Ectodermal cell (in vitro differentiated cells): ENCODE measurements at regions not wholly inside any gene's neighbourhood (a gene's known extent, or its start where the extent isn't known, plus 50 kb on each side); places are given as distances from the start of the nearest gene placed in this dataset.

Source experiments
- H3K27ac ChIP-seq: 2 replicates; pipeline ENCODE4 v1.7.0; 2013; ENCODE audit warnings: mild to moderate bottlenecking, low read depth, low read length; ENCODE audit not compliant: insufficient read depth, poor library complexity, severe bottlenecking
- H3K27me3 ChIP-seq: 2 replicates; pipeline ENCODE4 v1.7.0; 2013; ENCODE audit warnings: mild to moderate bottlenecking, low read length; ENCODE audit not compliant: insufficient read depth, control insufficient read depth, poor library complexity, severe bottlenecking
- H3K36me3 ChIP-seq: one replicate; pipeline ENCODE4 v1.7.0; 2013; ENCODE audit warnings: low read length; ENCODE audit not compliant: control insufficient read depth, insufficient read depth
- H3K4me1 ChIP-seq: one replicate; pipeline ENCODE4 v1.7.0; 2013; ENCODE audit warnings: low read length; ENCODE audit not compliant: control insufficient read depth, insufficient read depth
- H3K4me3 ChIP-seq: 2 replicates; pipeline ENCODE4 v1.7.0; 2013; ENCODE audit warnings: low read depth, low read length, control low read depth; ENCODE audit not compliant: insufficient read depth
- H3K9me3 ChIP-seq: 2 replicates; pipeline ENCODE4 v1.7.0; 2013; ENCODE audit warnings: mild to moderate bottlenecking, low read length, moderate library complexity; ENCODE audit not compliant: control insufficient read depth
- WGBS, 2 experiments: methylation state at CpG; one replicate each; pipeline ENCODE4 v1.1.7; 2013; ENCODE audit warnings: missing lambda C conversion rate in 2 of 2; 5-methylcytosine and 5-hydroxymethylcytosine counted together

DNA sequence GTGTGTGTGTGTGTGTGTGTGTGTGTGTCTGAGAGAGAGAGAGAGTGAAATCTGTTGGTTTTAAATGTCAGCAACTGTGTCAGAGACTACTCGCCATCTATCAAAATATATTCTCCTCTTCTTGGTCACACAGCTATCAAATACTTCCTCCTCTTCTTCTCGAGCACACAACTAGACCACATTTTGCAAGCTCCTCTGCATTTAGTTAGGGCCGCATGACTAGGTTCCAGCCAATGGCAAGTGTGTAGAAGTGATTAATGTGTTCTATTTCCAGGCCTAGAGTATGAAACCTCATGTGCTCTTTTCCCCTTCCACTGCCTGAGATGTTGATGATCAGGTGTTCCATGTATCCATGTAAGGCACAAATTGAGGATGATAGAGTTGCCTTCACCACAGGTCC is 278.5 kb upstream of the MARCKS start:
- 96 to 97% methylated on average over 3 of the region's 3 CpGs for WGBS, 2 experiments
- Histone ChIP-seq H3K36me3 (no peaks in the 10 kb centered on the region), H3K4me1 (no peaks in the 10 kb centered on the region), H3K27ac (no peak overlapping the region), H3K4me3 (no peak overlapping the region), H3K27me3 (no peaks in the 10 kb centered on the region), H3K9me3 (no peaks in the 10 kb centered on the region)

GRCh38 chr6:113584767-113585166 is 272.4 kb upstream of the MARCKS start:
- 59 to 72% methylated on average over 4 of the region's 4 CpGs for WGBS, 2 experiments
- Histone ChIP-seq H3K4me1 (peaks cover 14% of the 10 kb centered on the region), H3K27me3 (no peaks in the 10 kb centered on the region), H3K27ac (no peak overlapping the region), H3K4me3 (no peak overlapping the region), H3K36me3 (no peaks in the 10 kb centered on the region), H3K9me3 (no peaks in the 10 kb centered on the region)

- WGBS, 2 experiments = 95 to 100% methylated on average over 2 of the region's 2 CpGs
- H3K27ac ChIP-seq = no peak overlapping the region
- no peaks in the 10 kb centered on the region for H3K27me3 ChIP-seq
- H3K9me3 ChIP-seq = no peaks in the 10 kb centered on the region
- H3K4me3 ChIP-seq = no peak overlapping the region
- H3K4me1 ChIP-seq = peaks cover 14% of the 10 kb centered on the region
- no peaks in the 10 kb centered on the region for H3K36me3 ChIP-seq
These were observed 271.9 kb upstream of the MARCKS start for GRCh38 chr6:113585246-113585645.

- H3K4me1 ChIP-seq = peaks cover 14% of the 10 kb centered on the region
These were observed 270.6 kb upstream of the MARCKS start for GRCh38 chr6:113586413-113587077.

GRCh38 chr6:113587078-113587699 is 270.0 kb upstream of the MARCKS start:
- peaks cover 20% of the 10 kb centered on the region for H3K4me1 ChIP-seq
- WGBS, 2 experiments = 15 to 25% methylated on average over 5 of the region's 6 CpGs
- H3K9me3 ChIP-seq = no peaks in the 10 kb centered on the region
- H3K27ac ChIP-seq = peak overlapping the region; percentile 86
- H3K27me3 ChIP-seq = no peaks in the 10 kb centered on the region
- H3K4me3 ChIP-seq = peak overlapping the region; percentile 11
- no peaks in the 10 kb centered on the region for H3K36me3 ChIP-seq

More at GRCh38 chr6:113586413-113587077, 270.6 kb upstream of the MARCKS start:
- Histone ChIP-seq H3K9me3 (no peaks in the 10 kb centered on the region), H3K27me3 (no peaks in the 10 kb centered on the region), H3K27ac (peak overlapping the region; percentile 86), H3K36me3 (no peaks in the 10 kb centered on the region), H3K4me3 (peak overlapping the region; percentile 11)
- WGBS, 2 experiments = 24 to 26% methylated on average over 1 to 2 of the region's 2 CpGs

- peaks cover 28% of the 10 kb centered on the region for H3K4me1 ChIP-seq
- 86% methylated on average over 1 of the region's 1 CpG; no CpG with 5 or more reads in 1 of the 2 experiments for WGBS, 2 experiments
These were observed 268.5 kb upstream of the MARCKS start for GRCh38 chr6:113588646-113589045.

DNA sequence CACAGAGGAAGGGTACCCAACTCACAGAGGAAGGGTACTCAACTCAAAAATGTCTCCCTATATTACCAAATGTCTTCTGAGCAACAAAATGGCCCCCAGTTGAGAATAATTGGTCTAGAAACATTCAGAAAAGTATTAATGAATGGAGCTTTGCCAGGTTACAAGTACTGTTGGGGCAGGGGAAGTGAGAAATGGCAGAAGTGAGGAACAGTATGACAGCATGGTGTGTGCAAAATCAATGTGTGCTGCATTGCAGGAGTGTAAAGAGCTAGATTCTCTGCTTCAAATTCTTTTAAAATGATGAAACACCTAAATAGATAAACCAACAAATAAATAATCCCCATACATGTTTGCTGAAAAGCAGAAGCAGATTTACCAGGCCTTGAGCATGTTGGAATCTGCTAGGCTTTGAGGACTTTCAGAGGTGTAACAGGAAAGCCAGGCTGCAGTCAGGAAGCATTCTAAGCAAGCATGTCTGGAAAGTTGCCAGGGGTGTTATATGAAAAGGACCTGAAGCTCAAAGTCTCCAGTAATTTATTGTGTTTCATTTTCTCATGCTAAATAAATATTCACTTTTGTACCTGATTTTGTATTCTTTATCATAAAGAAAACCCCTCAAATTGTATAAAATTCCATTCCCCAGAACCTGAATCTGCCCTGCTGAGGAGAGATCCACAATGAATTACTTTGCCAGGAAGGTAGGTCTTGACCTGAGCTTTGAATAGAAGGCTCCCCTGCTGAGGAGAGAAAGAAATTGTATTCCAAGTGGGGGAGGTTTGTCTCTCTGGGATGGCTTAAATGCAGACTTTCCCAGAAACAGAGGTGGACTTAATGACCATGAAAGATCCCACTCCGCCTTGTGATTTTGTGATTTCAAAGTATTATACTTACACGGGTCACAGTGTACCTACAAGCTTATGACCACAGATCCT is 265.0 kb upstream of the MARCKS start:
- WGBS, 2 experiments = 68 to 100% methylated on average over 1 to 2 of the region's 2 CpGs
- no peaks in the 10 kb centered on the region for H3K27me3 ChIP-seq
- no peaks in the 10 kb centered on the region for H3K36me3 ChIP-seq
- H3K4me1 ChIP-seq = peaks cover 24% of the 10 kb centered on the region
- H3K4me3 ChIP-seq = no peak overlapping the region
- no peak overlapping the region for H3K27ac ChIP-seq
- H3K9me3 ChIP-seq = no peaks in the 10 kb centered on the region

More at GRCh38 chr6:113588646-113589045, 268.5 kb upstream of the MARCKS start:
- Histone ChIP-seq H3K36me3 (no peaks in the 10 kb centered on the region), H3K27me3 (no peaks in the 10 kb centered on the region), H3K4me3 (no peak overlapping the region), H3K9me3 (no peaks in the 10 kb centered on the region), H3K27ac (no peak overlapping the region)

DNA sequence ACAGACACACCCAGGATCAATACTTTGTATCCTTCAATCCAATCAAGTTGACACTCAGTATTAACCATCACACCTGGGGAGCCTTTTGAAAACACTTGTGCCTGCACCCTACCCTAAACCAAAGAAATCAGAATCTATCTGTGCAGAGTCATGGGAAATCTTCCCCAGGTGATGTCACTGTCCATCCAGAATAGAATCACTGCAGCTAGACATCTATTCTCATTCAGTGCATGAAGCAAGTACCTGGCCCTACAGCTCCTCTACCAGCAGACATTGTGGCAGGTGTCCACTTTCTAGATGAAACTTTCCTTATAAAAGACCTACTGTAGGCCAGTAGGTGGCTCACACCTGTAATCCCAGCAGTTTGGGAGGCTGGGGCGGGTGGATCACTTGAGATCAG is 262.4 kb upstream of the MARCKS start:
- Histone ChIP-seq H3K27me3 (no peaks in the 10 kb centered on the region), H3K9me3 (no peaks in the 10 kb centered on the region), H3K4me3 (no peak overlapping the region), H3K4me1 (peaks cover 23% of the 10 kb centered on the region), H3K36me3 (no peaks in the 10 kb centered on the region), H3K27ac (no peak overlapping the region)
- WGBS, 2 experiments = 95 to 100% methylated on average over 1 of the region's 1 CpG

DNA sequence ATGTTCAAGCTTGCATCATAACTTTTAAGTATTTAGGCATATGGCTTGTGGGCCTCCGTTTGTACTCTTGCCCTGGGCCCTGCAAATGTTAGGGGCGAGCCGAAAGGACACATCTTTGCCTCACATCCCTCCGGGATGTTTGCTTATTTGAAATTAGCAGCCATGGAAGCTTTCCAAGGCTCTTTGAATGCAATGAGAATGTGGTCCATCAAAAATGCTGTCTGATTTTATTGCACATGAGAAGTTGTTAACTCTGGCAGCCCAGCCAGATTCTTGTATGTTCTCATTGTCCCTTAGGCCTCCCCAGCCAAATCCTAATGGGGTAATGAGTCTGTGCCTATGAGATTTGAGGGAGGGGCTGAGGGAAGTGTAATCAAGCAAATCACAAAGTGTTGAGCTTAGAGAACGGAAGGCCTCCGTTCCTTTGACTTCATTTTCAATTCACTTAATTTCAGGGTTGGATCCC is 261.2 kb upstream of the MARCKS start:
- no peaks in the 10 kb centered on the region for H3K27me3 ChIP-seq
- H3K4me3 ChIP-seq = no peak overlapping the region
- WGBS, 2 experiments = 87 to 92% methylated on average over 6 of the region's 6 CpGs

More for the DNA sequence above, 261.2 kb upstream of the MARCKS start:
- no peak overlapping the region for H3K27ac ChIP-seq
- H3K36me3 ChIP-seq = no peaks in the 10 kb centered on the region
- H3K4me1 ChIP-seq = peaks cover 23% of the 10 kb centered on the region
- no peaks in the 10 kb centered on the region for H3K9me3 ChIP-seq
